ENCODE measurements at regions not wholly inside any gene's neighbourhood (a gene's known extent, or its start where the extent isn't known, plus 50 kb on each side); places are given as distances from the start of the nearest gene placed in this dataset.

GRCh38 chr2:67851956-67852824 is 210.6 kb downstream of the C1D start (continued):
- TF ChIP-seq SIX1 (CRISPR knock-in tag; IDR thresholded peaks at IDR 0.05; ENCODE audit: borderline replicate concordance) = no peak
- TF ChIP-seq, protein P1, sequence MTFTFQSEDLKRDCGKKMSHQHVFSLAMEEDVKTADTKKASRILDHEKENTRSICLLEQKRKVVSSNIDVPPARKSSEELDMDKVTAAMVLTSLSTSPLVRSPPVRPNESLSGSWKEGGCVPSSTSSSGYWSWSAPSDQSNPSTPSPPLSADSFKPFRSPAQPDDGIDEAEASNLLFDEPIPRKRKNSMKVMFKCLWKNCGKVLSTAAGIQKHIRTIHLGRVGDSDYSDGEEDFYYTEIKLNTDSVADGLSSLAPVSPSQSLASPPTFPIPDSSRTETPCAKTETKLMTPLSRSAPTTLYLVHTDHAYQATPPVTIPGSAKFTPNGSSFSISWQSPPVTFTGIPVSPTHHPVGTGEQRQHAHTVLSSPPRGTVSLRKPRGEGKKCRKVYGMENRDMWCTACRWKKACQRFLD (CRISPR knock-in tag; IDR thresholded peaks at IDR 0.05; ENCODE audit: borderline replicate concordance) = no peak
- no peak for TF ChIP-seq FOXJ3 (CRISPR knock-in tag; IDR thresholded peaks at IDR 0.05; ENCODE audit: borderline replicate concordance)
- no peak for TF ChIP-seq ATF7-NPFF (CRISPR knock-in tag; IDR thresholded peaks at IDR 0.05; ENCODE audit: low read depth)
- TF ChIP-seq ZFP36L2 (CRISPR knock-in tag; IDR thresholded peaks at IDR 0.05) = no peak

DNA sequence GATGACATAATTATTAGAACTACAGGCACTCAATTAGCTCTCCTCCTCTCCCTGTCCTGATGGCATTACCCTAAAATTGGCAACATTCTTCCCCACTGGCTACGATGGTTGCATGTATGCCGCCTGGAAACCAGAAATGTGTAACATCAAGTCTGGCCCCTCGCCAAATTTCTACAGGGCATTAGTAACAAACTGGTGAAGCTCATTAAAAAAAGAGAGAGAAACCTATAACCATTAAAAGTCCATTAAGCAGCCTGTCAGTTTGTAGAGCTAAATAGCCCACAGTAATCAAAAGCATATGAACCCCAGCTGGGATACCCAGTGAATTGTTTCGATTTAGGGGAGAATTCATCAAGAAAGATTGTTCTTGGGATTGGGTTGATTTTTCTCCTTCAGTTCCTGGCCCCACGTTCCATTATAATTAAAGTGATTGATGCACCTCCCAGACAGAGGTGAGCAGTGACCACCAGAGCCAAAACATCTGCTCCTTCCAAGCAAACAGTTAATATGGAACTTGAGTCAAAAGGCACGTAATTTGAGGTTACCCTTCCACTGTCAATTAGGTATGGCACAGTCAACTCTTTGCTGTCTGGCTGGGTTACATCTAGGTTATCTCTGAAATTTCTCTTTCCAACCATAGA is 208.6 kb downstream of the C1D start:
- Histone ChIP-seq H3K4me1 (ENCODE audit: insufficient read depth, low read length) (no peaks in the 10 kb centered on the region), H3K4me2 (ENCODE audit: low read depth, low read length) (no peak overlapping the region), H3K27ac (ENCODE audit: extremely low read length, insufficient read depth, low read length) (no peak overlapping the region), H3K9ac (ENCODE audit: insufficient read depth, low read depth, low read length) (no peak overlapping the region), H4K20me1 (ENCODE audit: insufficient read depth, low read length) (no peaks in the 10 kb centered on the region), H3K36me3 (replicated peaks in 1 of 2; ENCODE audit: control insufficient read depth in 1 of 2, insufficient read depth in 2 of 2, low read length in 2 of 2) (no peaks in the 10 kb centered on the region), H2AFZ (ENCODE audit: low read length) (no peak overlapping the region), H3K27me3 (ENCODE audit: control insufficient read depth in 1 of 2, insufficient read depth in 2 of 2, low read length in 2 of 2) (peaks cover 0 to 7% of the 10 kb centered on the region in 2 experiments; a peak in 1 of 5 replicates), H3K9me3 (ENCODE audit: low read length) (no peaks in the 10 kb centered on the region), H3K79me2 (ENCODE audit: insufficient read depth, low read length) (no peaks in the 10 kb centered on the region), H3K4me3 (replicated peaks in 1 of 3; ENCODE audit: insufficient read depth in 1 of 3, low read depth in 2 of 3, low read length in 3 of 3) (no peak overlapping the region)
- in situ Hi-C loops (cut with HindIII; ENCODE audit: extremely low pct_ligation_motif_present, low pct_unique_long_range_greater_than_20kb) (no loop called here), intact Hi-C loops (cut with micrococcal nuclease; ENCODE audit: unreplicated experiment) (no loop called here)
- TF ChIP-seq RFX5 (IDR thresholded peaks at IDR 0.05; ENCODE audit: low read depth, low read length) (no peak), MYNN (CRISPR knock-in tag; IDR thresholded peaks at IDR 0.05; ENCODE audit: low read depth) (no peak), BCL6 (CRISPR knock-in tag; IDR thresholded peaks at IDR 0.05) (no peak), BRF2 (CRISPR knock-in tag; IDR thresholded peaks at IDR 0.05) (no peak), ASH2L (IDR thresholded peaks at IDR 0.05; ENCODE audit: insufficient read length, low read depth, low read length) (no peak), FOXC1 (CRISPR knock-in tag; IDR thresholded peaks at IDR 0.05; ENCODE audit: borderline replicate concordance) (no peak), KDM5A (IDR thresholded peaks at IDR 0.05; ENCODE audit: borderline replicate concordance, low read length) (no peak), TBP (CRISPR knock-in tag; IDR thresholded peaks at IDR 0.05) (no peak), ZNF317 (CRISPR knock-in tag; IDR thresholded peaks at IDR 0.05) (no peak), IRF1 (CRISPR knock-in tag; IDR thresholded peaks at IDR 0.05; ENCODE audit: low read depth) (no peak)
- TF ChIP-seq, protein P2, sequence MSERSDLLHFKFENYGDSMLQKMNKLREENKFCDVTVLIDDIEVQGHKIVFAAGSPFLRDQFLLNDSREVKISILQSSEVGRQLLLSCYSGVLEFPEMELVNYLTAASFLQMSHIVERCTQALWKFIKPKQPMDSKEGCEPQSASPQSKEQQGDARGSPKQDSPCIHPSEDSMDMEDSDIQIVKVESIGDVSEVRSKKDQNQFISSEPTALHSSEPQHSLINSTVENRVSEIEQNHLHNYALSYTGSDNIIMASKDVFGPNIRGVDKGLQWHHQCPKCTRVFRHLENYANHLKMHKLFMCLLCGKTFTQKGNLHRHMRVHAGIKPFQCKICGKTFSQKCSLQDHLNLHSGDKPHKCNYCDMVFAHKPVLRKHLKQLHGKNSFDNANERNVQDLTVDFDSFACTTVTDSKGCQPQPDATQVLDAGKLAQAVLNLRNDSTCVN (CRISPR knock-in tag; IDR thresholded peaks at IDR 0.05; ENCODE audit: borderline replicate concordance) = no peak
- 23% methylated on average over 6 of the region's 6 CpGs for WGBS (ENCODE audit: low lambda C conversion rate)
- ChIA-PET CTCF (ENCODE audit: low intra/inter-chr PET ratio, low total read pairs) (no interaction called here), POLR2A (no interaction called here)
- ATAC-seq = no peak
- no peak for FAIRE-seq
- no TSS peak for BruUV-seq (replicated peaks)
- no peak for DNase-seq (ENCODE audit: low spot score)
